Smooth muscle cell (in vitro differentiated cells): ENCODE measurements at regions not wholly inside any gene's neighbourhood (a gene's known extent, or its start where the extent isn't known, plus 50 kb on each side); places are given as distances from the start of the nearest gene placed in this dataset.
"Not testable (repeated sequence)": the region's sequence is repeated elsewhere in the genome, so short reads cannot be mapped to it uniquely, and the experiment has no call there.

Experiments
- DNase-seq: peaks from one replicate; lab custom pipeline; 2025; ENCODE audit not compliant: unreplicated experiment; lab: John Stamatoyannopoulos, UW
- H2AFZ ChIP-seq: fragments of 200-600 bp; sonication (generic); 2 replicates; pipeline ENCODE4 v1.6.0; 2016; ENCODE audit warnings: antibody characterized with exemption, low read depth, mild to moderate bottlenecking
- H3F3A ChIP-seq: fragments of 200-600 bp; sonication (generic); 2 replicates; pipeline ENCODE4 v1.6.0; 2017; ENCODE audit warnings: antibody characterized with exemption, low read depth
- H3K27ac ChIP-seq: fragments of 200-600 bp; sonication (generic); 2 replicates; pipeline ENCODE4 v1.5.1; 2016; ENCODE audit warnings: low read depth, mild to moderate bottlenecking
- H3K27me3 ChIP-seq: fragments of 200-600 bp; sonication (generic); 2 replicates; pipeline ENCODE4 v1.6.1; 2016; ENCODE audit warnings: low read depth, mild to moderate bottlenecking
- H3K36me3 ChIP-seq: fragments of 200-600 bp; sonication (generic); 2 replicates; pipeline ENCODE4 v1.5.1; 2016; ENCODE audit warnings: low read depth
- H3K4me1 ChIP-seq: fragments of 200-600 bp; sonication (generic); 2 replicates; pipeline ENCODE4 v1.5.1; 2016; ENCODE audit warnings: low read depth
- H3K4me2 ChIP-seq: fragments of 200-600 bp; sonication (generic); 2 replicates; pipeline ENCODE4 v1.6.0; 2016; ENCODE audit warnings: mild to moderate bottlenecking
- H3K4me3 ChIP-seq: fragments of 200-600 bp; sonication (generic); 2 replicates; pipeline ENCODE4 v1.5.1; 2016; ENCODE audit warnings: mild to moderate bottlenecking
- H3K79me2 ChIP-seq: fragments of 200-600 bp; sonication (generic); 2 replicates; pipeline ENCODE4 v1.6.0; 2016; ENCODE audit warnings: low read depth, mild to moderate bottlenecking
- H3K9ac ChIP-seq: fragments of 200-600 bp; sonication (generic); 2 replicates; pipeline ENCODE4 v1.6.0; 2016; ENCODE audit warnings: low read depth
- H3K9me3 ChIP-seq: fragments of 200-600 bp; sonication (generic); replicated peaks from 2 replicates; pipeline ENCODE4 v1.5.1; 2016; ENCODE audit warnings: low read depth
- H4K20me1 ChIP-seq: fragments of 200-600 bp; sonication (generic); 2 replicates; pipeline ENCODE4 v1.6.0; 2016; ENCODE audit warnings: low read depth
- WGBS: methylation state at CpG from one replicate; pipeline ENCODE4 v1.1.7; 2016; ENCODE audit warnings: low lambda C conversion rate; 5-methylcytosine and 5-hydroxymethylcytosine counted together

- H3K9me3 ChIP-seq, H3K27ac ChIP-seq, H3K9ac ChIP-seq, H3K79me2 ChIP-seq, H3K4me1 ChIP-seq, H3K4me3 ChIP-seq, DNase-seq, H3K27me3 ChIP-seq, H3K4me2 ChIP-seq, H3F3A ChIP-seq, H3K36me3 ChIP-seq, H2AFZ ChIP-seq: not testable (repeated sequence)
- H4K20me1 ChIP-seq: peaks cover 17% of the 10 kb centered on the region
- WGBS: no CpG with 5 or more reads among the region's 2 CpGs
Measured at GRCh38 chr2:111453308-111453707, 332.6 kb downstream of the BCL2L11 start.

- H3K27me3 ChIP-seq, DNase-seq, H3K9ac ChIP-seq, H3K36me3 ChIP-seq, H2AFZ ChIP-seq, H3K4me2 ChIP-seq, H3K4me1 ChIP-seq, H3K4me3 ChIP-seq, H3F3A ChIP-seq, H3K27ac ChIP-seq, H3K9me3 ChIP-seq: not testable (repeated sequence)
- no CpG with 5 or more reads among the region's 2 CpGs for WGBS
- H4K20me1 ChIP-seq: peaks cover 17% of the 10 kb centered on the region
- H3K79me2 ChIP-seq: peaks cover 13% of the 10 kb centered on the region
Measured at GRCh38 chr2:111453816-111454215, 333.1 kb downstream of the BCL2L11 start.

- H3K9me3 ChIP-seq, H3K4me3 ChIP-seq, H3K4me2 ChIP-seq, DNase-seq, H2AFZ ChIP-seq, H3F3A ChIP-seq, H3K9ac ChIP-seq, H3K27ac ChIP-seq, H3K36me3 ChIP-seq, H3K4me1 ChIP-seq, H3K27me3 ChIP-seq: not testable (repeated sequence)
- H4K20me1 ChIP-seq: peaks cover 22% of the 10 kb centered on the region
- no CpG with 5 or more reads among the region's 1 CpG for WGBS
- peaks cover 13% of the 10 kb centered on the region for H3K79me2 ChIP-seq
Measured at GRCh38 chr2:111454404-111454803, 333.7 kb downstream of the BCL2L11 start.

GRCh38 chr2:111455016-111456015, 334.6 kb downstream of the BCL2L11 start:
- H3K36me3 ChIP-seq, H3K4me1 ChIP-seq, H3F3A ChIP-seq, H3K27ac ChIP-seq, H3K4me2 ChIP-seq, H3K9me3 ChIP-seq, DNase-seq, H3K27me3 ChIP-seq, H2AFZ ChIP-seq, H3K4me3 ChIP-seq, H3K9ac ChIP-seq: not testable (repeated sequence)
- Histone ChIP-seq H4K20me1 (peaks cover 20% of the 10 kb centered on the region), H3K79me2 (peaks cover 13% of the 10 kb centered on the region)
- WGBS: 73% methylated on average over 9 of the region's 9 CpGs

- H3K27ac ChIP-seq, H3F3A ChIP-seq, H3K4me1 ChIP-seq, H2AFZ ChIP-seq, H3K9ac ChIP-seq, H3K4me3 ChIP-seq, H3K27me3 ChIP-seq, H3K9me3 ChIP-seq, H3K36me3 ChIP-seq, DNase-seq, H3K4me2 ChIP-seq: not testable (repeated sequence)
- H3K79me2 ChIP-seq: peaks cover 27% of the 10 kb centered on the region
- H4K20me1 ChIP-seq: peaks cover 36% of the 10 kb centered on the region
- WGBS: 73% methylated on average over 4 of the region's 5 CpGs
Measured at GRCh38 chr2:111457191-111457590, 336.5 kb downstream of the BCL2L11 start.

- not testable (repeated sequence) for H3F3A ChIP-seq, H3K4me2 ChIP-seq, H3K9me3 ChIP-seq, H3K4me3 ChIP-seq, H3K9ac ChIP-seq, H2AFZ ChIP-seq, H3K4me1 ChIP-seq, DNase-seq, H3K36me3 ChIP-seq, H3K27me3 ChIP-seq, H3K27ac ChIP-seq
- Histone ChIP-seq H3K79me2 (peaks cover 19% of the 10 kb centered on the region), H4K20me1 (peaks cover 55% of the 10 kb centered on the region)
- 82% methylated on average over 5 of the region's 5 CpGs for WGBS
Measured at GRCh38 chr2:111460901-111461300, 340.2 kb downstream of the BCL2L11 start.

- not testable (repeated sequence) for H3K9me3 ChIP-seq, H3K36me3 ChIP-seq, H3K27me3 ChIP-seq, H3F3A ChIP-seq, H3K4me2 ChIP-seq, H2AFZ ChIP-seq, H3K9ac ChIP-seq, H3K27ac ChIP-seq, H3K4me1 ChIP-seq, H3K4me3 ChIP-seq, DNase-seq
- Histone ChIP-seq H3K79me2 (peaks cover 20% of the 10 kb centered on the region), H4K20me1 (peaks cover 65% of the 10 kb centered on the region)
- 100% methylated on average over 1 of the region's 1 CpG for WGBS
Measured at GRCh38 chr2:111461831-111462230, 341.1 kb downstream of the BCL2L11 start.

GRCh38 chr2:111462572-111462971, 341.9 kb downstream of the BCL2L11 start:
- peaks cover 26% of the 10 kb centered on the region for H3K79me2 ChIP-seq
- 89% methylated on average over 2 of the region's 2 CpGs for WGBS

More at GRCh38 chr2:111462572-111462971, 341.9 kb downstream of the BCL2L11 start:
- H2AFZ ChIP-seq, H3K4me2 ChIP-seq, H3F3A ChIP-seq, H3K27me3 ChIP-seq, H3K4me1 ChIP-seq, DNase-seq, H3K27ac ChIP-seq, H3K9ac ChIP-seq, H3K36me3 ChIP-seq, H3K4me3 ChIP-seq, H3K9me3 ChIP-seq: not testable (repeated sequence)
- H4K20me1 ChIP-seq: peaks cover 71% of the 10 kb centered on the region
